DND-41 (cell line): ENCODE measurements at regions not wholly inside any gene's neighbourhood (a gene's known extent, or its start where the extent isn't known, plus 50 kb on each side); places are given as distances from the start of the nearest gene placed in this dataset.

Source experiments
- CTCF ChIP-seq: IDR thresholded peaks from 2 replicates; pipeline ENCODE4 v1.5.1; 2012; ENCODE audit warnings: borderline replicate concordance, low read length, moderate library complexity, mild to moderate bottlenecking; ENCODE audit not compliant: poor library complexity, severe bottlenecking; ENCODE audit errors: extremely low read depth
- EZH2 ChIP-seq: IDR thresholded peaks from 3 replicates; pipeline ENCODE4 v1.6.1; 2012; ENCODE audit warnings: borderline replicate concordance, low read depth, mild to moderate bottlenecking, moderate library complexity, low read length, inconsistent platforms; ENCODE audit not compliant: severe bottlenecking

- no peak for TF ChIP-seq CTCF
- no peak for TF ChIP-seq EZH2
These were observed 1025.0 kb downstream of the RAB28 start for GRCh38 chr4:12459126-12459525.
